Heart left ventricle (tissue), 16 donors: ENCODE measurements at regions not wholly inside any gene's neighbourhood (a gene's known extent, or its start where the extent isn't known, plus 50 kb on each side); places are given as distances from the start of the nearest gene placed in this dataset.

Source experiments
- ATAC-seq, 4 donors: fragments of 200-7000 bp; cut with Tn5 transposase; one replicate each; pipeline ENCODE4 v1.9.1; 2020 to 2022; ENCODE audit warnings: moderate library complexity in 4 of 4, mild to moderate bottlenecking in 3 of 4, moderate number of reproducible peaks in 1 of 4
- DNase-seq, 5 donors: peaks; one replicate each; pipeline ENCODE4 v3.0.0-alpha.2; 2020
- H3K27ac ChIP-seq, 12 donors: fragments of 200-600 bp; sonication (generic) in 4 of 12; one replicate each; pipeline versions ENCODE4 v1.5.0 to v1.8.0; 2016 to 2022; ENCODE audit warnings: mild to moderate bottlenecking in 2 of 12
- H3K27me3 ChIP-seq, 9 donors: fragments of 200-600 bp; sonication (generic) in 2 of 9; one replicate each; pipeline versions ENCODE4 v1.5.1 to v1.8.0; 2016 to 2022; ENCODE audit warnings: mild to moderate bottlenecking in 3 of 9
- H3K36me3 ChIP-seq, 9 donors: fragments of 200-600 bp; sonication (generic) in 2 of 9; one replicate each; pipeline versions ENCODE4 v1.5.0 to v1.8.0; 2018 to 2022; ENCODE audit warnings: mild to moderate bottlenecking in 2 of 9
- H3K4me1 ChIP-seq, 12 donors: fragments of 200-600 bp; sonication (generic) in 4 of 12; one replicate each; pipeline versions ENCODE4 v1.5.0 to v1.8.0; 2016 to 2022; ENCODE audit warnings: mild to moderate bottlenecking in 3 of 12
- H3K4me3 ChIP-seq, 12 donors: fragments of 200-600 bp; sonication (generic) in 4 of 12; one replicate each; pipeline versions ENCODE4 v1.5.0 to v1.8.0; 2017 to 2022; ENCODE audit warnings: mild to moderate bottlenecking in 9 of 12, moderate library complexity in 4 of 12
- H3K9me3 ChIP-seq, 12 donors: fragments of 200-600 bp; sonication (generic) in 4 of 12; one replicate each; pipeline versions ENCODE4 v1.5.0 to v1.8.0; 2016 to 2022; ENCODE audit warnings: mild to moderate bottlenecking in 1 of 12
- CTCF ChIP-seq, 12 donors: fragments of 200-600 bp; sonication (generic) in 4 of 12; IDR thresholded peaks; one replicate each; pipeline versions ENCODE4 v1.5.0 to v1.8.0; 2018 to 2022; ENCODE audit warnings: antibody characterized with exemption in 12 of 12, mild to moderate bottlenecking in 5 of 12
- POLR2A ChIP-seq, 2 donors: fragments of 450-650 bp; IDR thresholded peaks; one replicate each; pipeline ENCODE4 v1.6.1; 2017; ENCODE audit warnings: antibody characterized with exemption in 2 of 2, mild to moderate bottlenecking in 2 of 2, moderate library complexity in 2 of 2
- WGBS, 4 donors: extraction: QIAGEN DNeasy Blood & Tissue Kit in 2 of 4; methylation state at CpG; one replicate each; pipeline versions ENCODE4 v1.1.5 to v1.1.7; 2013 to 2018; 5-methylcytosine and 5-hydroxymethylcytosine counted together
- intact Hi-C, 10 donors: fragments of 100-400 bp; cut with DNase I; formaldehyde crosslinking; loops; one replicate each; pipeline versions ENCODE4 v1.11.1 to v1.14.2; 2022
- donor health status: ischemic (EF 13 %, LVEDD 7.1; RV severe dilation, severe dysfunction).
- donor health status: healthy with polysubstance abuse.
- donor health status: DM: no; HTN: yes; CAD: no.
- donor health status: DM: no; HTN: no; CAD: no.
- donor health status: ischemic (EF 25% LVEDD 6.9; RV normal size, moderate dysfunction).
- donor health status: ischemic (EF 25% LVEDD 5.7; RV mildly dilated, moderate dysfunction).
- donor health status: healthy.
- donor health status: DM: yes; HTN: yes; CAD: no.
- donor health status: ischemic (EF 35%, LVEDD 5.7; RV mildly dilated, moderate dysfunction).
- donor health status: nonischemic (EF 11% LVEDD 7.7; RV severe dilation, severe dysfunction).
- donor health status: DM: yes; HTN: yes; CAD: no.
- donor health status: PGD.
- donor health status: ischemic (EF 29% LVEDD 5.4; RV normal size, mild dysfunction).
- donor health status: nonischemic (EF 23%, LVEDD 6.1; RV moderate dilation, normal function).

DNA sequence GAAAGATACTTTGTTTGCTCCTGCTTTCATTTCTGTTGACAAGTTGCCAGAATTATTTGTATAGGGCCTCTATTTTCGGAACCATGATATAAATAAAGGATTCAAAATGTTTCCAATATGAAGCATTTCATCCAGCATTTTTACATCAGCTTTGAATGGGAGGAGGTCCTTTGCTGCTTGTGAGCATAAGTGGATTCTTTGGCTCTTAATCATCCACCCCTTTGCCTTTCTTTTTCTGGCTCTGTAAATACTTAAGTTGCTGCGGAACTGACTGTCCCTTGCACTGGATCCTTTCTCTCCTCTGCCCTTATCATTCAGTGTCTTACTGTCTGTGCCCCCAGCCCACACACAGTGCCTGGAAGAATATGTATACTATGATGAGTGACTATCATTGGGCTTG is 357.3 kb upstream of the RGS6 start:
- no peak overlapping the region for H3K27ac ChIP-seq
- H3K9me3 ChIP-seq: no peaks in the 10 kb centered on the region
- H3K4me1 ChIP-seq: peaks cover 0 to 16% (median 5%) of the 10 kb centered on the region in 12 donors
- no peaks in the 10 kb centered on the region for H3K36me3 ChIP-seq
- H3K27me3 ChIP-seq: no peaks in the 10 kb centered on the region
- no peak overlapping the region for H3K4me3 ChIP-seq
- DNase-seq: no peak
- WGBS, 4 donors: 57 to 70% (median 58%) methylated on average over 2 of the region's 2 CpGs
- no peak for ATAC-seq
- TF ChIP-seq CTCF (IDR thresholded peaks at IDR 0.05): no peak
- TF ChIP-seq POLR2A (IDR thresholded peaks at IDR 0.05): no peak
- intact Hi-C loops: no loop called here

DNA sequence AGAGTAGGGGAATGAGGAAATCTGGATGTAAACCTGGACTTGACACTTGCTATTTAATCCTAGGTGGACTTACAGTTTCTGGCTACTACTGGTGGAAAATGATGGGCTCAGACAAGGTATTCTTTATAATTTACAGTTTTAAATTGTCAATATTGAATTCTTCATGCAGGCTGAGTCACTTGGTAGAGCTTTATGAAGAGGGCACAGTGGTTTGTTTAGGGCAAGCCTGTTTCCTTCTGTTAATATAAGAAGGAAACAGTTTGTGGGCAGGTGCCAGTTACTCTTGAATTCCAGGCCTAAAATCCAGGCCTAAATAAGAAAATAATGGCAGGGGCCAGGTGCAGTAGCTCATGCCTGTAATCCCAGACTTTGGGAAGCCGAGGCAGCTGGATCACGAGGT is 355.8 kb upstream of the RGS6 start:
- no peak for ATAC-seq
- 95 to 100% (median 99%) methylated on average over 2 of the region's 2 CpGs for WGBS, 4 donors
- Histone ChIP-seq H3K4me3 (no peak overlapping the region), H3K36me3 (no peaks in the 10 kb centered on the region), H3K9me3 (no peaks in the 10 kb centered on the region), H3K27ac (no peak overlapping the region), H3K4me1 (peaks cover 0 to 16% (median 5%) of the 10 kb centered on the region in 12 donors), H3K27me3 (no peaks in the 10 kb centered on the region)
- no peak for DNase-seq
- TF ChIP-seq CTCF (IDR thresholded peaks at IDR 0.05) (no peak), POLR2A (IDR thresholded peaks at IDR 0.05) (no peak)
- intact Hi-C loops: no loop called here

DNA sequence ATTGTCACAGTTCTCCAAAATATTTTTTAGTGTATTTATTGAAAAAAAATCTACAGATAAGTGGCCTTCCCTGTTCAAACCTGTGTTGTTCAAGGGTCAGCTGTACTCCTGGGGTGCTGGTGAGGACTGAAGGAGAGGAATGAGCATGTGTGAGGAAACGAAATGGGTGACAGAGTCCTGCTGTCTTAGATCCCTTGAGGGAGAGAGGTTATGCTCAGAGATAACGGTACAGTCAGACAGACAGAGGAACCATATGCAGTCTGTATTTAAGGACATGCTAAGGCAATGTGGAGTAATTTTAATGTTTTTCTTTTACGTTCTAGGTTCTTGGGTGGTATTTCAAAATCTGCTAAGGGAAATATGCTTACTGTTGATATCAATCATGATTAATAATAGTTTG is 352.9 kb upstream of the RGS6 start:
- TF ChIP-seq CTCF (IDR thresholded peaks at IDR 0.05) (no peak), POLR2A (IDR thresholded peaks at IDR 0.05) (no peak)
- WGBS, 4 donors: 67 to 81% (median 73%) methylated on average over 3 of the region's 3 CpGs
- Histone ChIP-seq H3K27ac (no peak overlapping the region), H3K9me3 (no peaks in the 10 kb centered on the region), H3K36me3 (no peaks in the 10 kb centered on the region), H3K27me3 (no peaks in the 10 kb centered on the region), H3K4me3 (no peak overlapping the region), H3K4me1 (peaks cover 0 to 20% (median 3%) of the 10 kb centered on the region in 12 donors)
- ATAC-seq: no peak
- intact Hi-C loops: no loop called here
- no peak for DNase-seq

DNA sequence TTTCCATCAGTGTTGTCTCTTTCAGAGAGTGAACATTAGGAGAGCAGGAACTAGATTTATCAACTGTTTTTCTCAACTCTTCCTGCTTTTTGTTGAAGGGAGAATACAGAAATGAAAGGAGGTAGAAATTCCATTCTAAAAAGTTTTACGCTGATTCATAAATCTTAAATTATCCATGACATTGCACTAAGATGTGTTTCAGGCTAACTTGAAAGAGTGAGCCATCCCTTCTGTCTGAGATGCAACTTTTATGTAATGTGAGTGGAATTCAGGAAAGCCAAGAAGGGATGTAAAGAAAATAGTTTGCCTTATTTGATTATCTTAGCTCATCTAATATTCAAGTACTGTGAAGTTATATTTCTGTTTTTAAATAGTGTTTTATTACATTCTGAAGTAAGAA is 349.5 kb upstream of the RGS6 start:
- H3K27ac ChIP-seq: peak overlapping the region in 1 of 12 donors; percentile 19
- H3K36me3 ChIP-seq: no peaks in the 10 kb centered on the region
- ATAC-seq (no peak), DNase-seq (no peak)
- no peak overlapping the region for H3K4me3 ChIP-seq
- H3K9me3 ChIP-seq: no peaks in the 10 kb centered on the region
- 77 to 85% (median 83%) methylated on average over 1 of the region's 1 CpG for WGBS, 4 donors
- no peaks in the 10 kb centered on the region for H3K27me3 ChIP-seq
- TF ChIP-seq POLR2A (IDR thresholded peaks at IDR 0.05) (no peak), CTCF (IDR thresholded peaks at IDR 0.05) (no peak)
- intact Hi-C loops: no loop called here
- peaks cover 0 to 30% (median 10%) of the 10 kb centered on the region in 12 donors for H3K4me1 ChIP-seq
